DOHH2 (cell line): ENCODE measurements at regions not wholly inside any gene's neighbourhood (a gene's known extent, or its start where the extent isn't known, plus 50 kb on each side); places are given as distances from the start of the nearest gene placed in this dataset.

Source experiments
- EZH2phosphoT487 ChIP-seq: fragments of 200-600 bp; sonication (generic); IDR thresholded peaks from 2 replicates; pipeline ENCODE4 v1.6.1; 2017; ENCODE audit warnings: borderline replicate concordance, mild to moderate bottlenecking, antibody characterized with exemption, low read length, moderate library complexity, mixed read lengths
- TF ChIP-seq, protein P1 (sequence below): fragments of 200-600 bp; sonication (generic); IDR thresholded peaks from one replicate; pipeline ENCODE4 v1.5.1; 2014; ENCODE audit warnings: antibody characterized with exemption, mild to moderate bottlenecking, low read depth, low read length; ENCODE audit not compliant: poor library complexity, severe bottlenecking

DNA sequence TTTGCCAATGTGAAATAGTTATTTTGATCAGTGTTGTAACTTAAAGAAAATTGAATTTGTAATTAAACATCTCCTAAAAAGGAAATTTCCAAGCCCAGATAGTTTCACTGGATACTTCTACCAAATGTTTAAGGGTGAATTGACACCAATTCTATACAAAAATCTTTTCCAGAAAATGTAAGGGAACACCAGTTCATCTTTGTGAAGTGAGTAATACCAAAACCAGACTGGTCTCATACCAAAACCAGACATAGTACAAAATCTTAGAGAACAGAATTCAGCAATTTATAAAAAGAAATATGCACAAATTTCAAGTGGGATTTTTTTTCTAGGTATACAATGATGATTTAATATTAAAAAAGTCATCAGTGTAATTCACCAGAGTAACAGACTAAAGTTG lies 86.0 kb upstream of the ZNF32 start:
- TF ChIP-seq, protein P1, sequence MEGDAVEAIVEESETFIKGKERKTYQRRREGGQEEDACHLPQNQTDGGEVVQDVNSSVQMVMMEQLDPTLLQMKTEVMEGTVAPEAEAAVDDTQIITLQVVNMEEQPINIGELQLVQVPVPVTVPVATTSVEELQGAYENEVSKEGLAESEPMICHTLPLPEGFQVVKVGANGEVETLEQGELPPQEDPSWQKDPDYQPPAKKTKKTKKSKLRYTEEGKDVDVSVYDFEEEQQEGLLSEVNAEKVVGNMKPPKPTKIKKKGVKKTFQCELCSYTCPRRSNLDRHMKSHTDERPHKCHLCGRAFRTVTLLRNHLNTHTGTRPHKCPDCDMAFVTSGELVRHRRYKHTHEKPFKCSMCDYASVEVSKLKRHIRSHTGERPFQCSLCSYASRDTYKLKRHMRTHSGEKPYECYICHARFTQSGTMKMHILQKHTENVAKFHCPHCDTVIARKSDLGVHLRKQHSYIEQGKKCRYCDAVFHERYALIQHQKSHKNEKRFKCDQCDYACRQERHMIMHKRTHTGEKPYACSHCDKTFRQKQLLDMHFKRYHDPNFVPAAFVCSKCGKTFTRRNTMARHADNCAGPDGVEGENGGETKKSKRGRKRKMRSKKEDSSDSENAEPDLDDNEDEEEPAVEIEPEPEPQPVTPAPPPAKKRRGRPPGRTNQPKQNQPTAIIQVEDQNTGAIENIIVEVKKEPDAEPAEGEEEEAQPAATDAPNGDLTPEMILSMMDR: no peak
- no peak for TF ChIP-seq EZH2phosphoT487
